Panc1 (cell line): ENCODE measurements at regions not wholly inside any gene's neighbourhood (a gene's known extent, or its start where the extent isn't known, plus 50 kb on each side); places are given as distances from the start of the nearest gene placed in this dataset.

Experiments
- ATAC-seq: fragments of 200-7000 bp; cut with Tn5 transposase; 2 replicates; pipeline ENCODE4 v1.9.1; 2020; ENCODE audit warnings: mild to moderate bottlenecking, moderate library complexity
- BruUV-seq: library from RNA; stranded (reverse); fragments of 400-500 nt; replicated peaks from 2 replicates; lab custom pipeline; 2021; lab: Mats Ljungman, UMichigan
- CTCF ChIA-PET: fragments of 300-600 bp; sonication (Branson Sonifier 250); formaldehyde crosslinking; loops from one replicate; lab custom pipeline; 2022; ENCODE audit warnings: antibody characterized with exemption; lab: Charles Lee
- POLR2A ChIA-PET: fragments of 300-600 bp; sonication (Branson Sonifier 250); formaldehyde crosslinking; loops from one replicate; lab custom pipeline; 2022; ENCODE audit warnings: antibody characterized with exemption; lab: Charles Lee
- DNase-seq: peaks from one replicate; pipeline ENCODE4 v3.0.0-alpha.2; 2010; ENCODE audit warnings: low read depth, low spot score
- H3K27ac ChIP-seq: 2 replicates; pipeline ENCODE4 v1.5.1; 2011; ENCODE audit warnings: mild to moderate bottlenecking, low read length, inconsistent platforms
- H3K27me3 ChIP-seq: fragments of 200-500 bp; sonication (Bioruptor generic); 2 replicates; pipeline ENCODE4 v1.6.0; 2014; ENCODE audit warnings: low read length, inconsistent platforms; ENCODE audit not compliant: control insufficient read depth, insufficient read depth
- H3K36me3 ChIP-seq: fragments of 200-500 bp; sonication (Bioruptor generic); 2 replicates; pipeline ENCODE4 v1.5.1; 2014; ENCODE audit warnings: inconsistent platforms, mild to moderate bottlenecking, low read length, moderate library complexity; ENCODE audit not compliant: control insufficient read depth, insufficient read depth
- H3K4me1 ChIP-seq: 2 replicates; pipeline ENCODE4 v1.5.1; 2011; ENCODE audit warnings: inconsistent platforms, mild to moderate bottlenecking, low read length, moderate library complexity; ENCODE audit not compliant: control insufficient read depth, insufficient read depth
- H3K4me3 ChIP-seq, 2 experiments: 2 replicates each; pipeline ENCODE4 v1.5.1; 2011 to 2012; ENCODE audit warnings: low read depth in 2 of 2, low read length in 2 of 2, mild to moderate bottlenecking in 2 of 2, inconsistent platforms in 1 of 2, moderate library complexity in 1 of 2
- H3K9me3 ChIP-seq: fragments of 200-500 bp; sonication (Bioruptor generic); 2 replicates; pipeline ENCODE4 v1.5.1; 2014; ENCODE audit warnings: low read depth, mild to moderate bottlenecking, inconsistent platforms, low read length, moderate library complexity; ENCODE audit not compliant: control insufficient read depth, insufficient read depth
- CTCF ChIP-seq: fragments of 450-650 bp; IDR thresholded peaks from 2 replicates; pipeline ENCODE4 v1.5.1; 2017; ENCODE audit warnings: mild to moderate bottlenecking
- POLR2AphosphoS5 ChIP-seq: IDR thresholded peaks from 2 replicates; pipeline ENCODE4 v1.6.1; 2012; ENCODE audit warnings: mild to moderate bottlenecking, low read depth, low read length, moderate library complexity
- SIN3A ChIP-seq: IDR thresholded peaks from 2 replicates; pipeline ENCODE4 v1.6.1; 2012; ENCODE audit warnings: low read depth, mild to moderate bottlenecking, low read length, moderate library complexity, borderline replicate concordance; ENCODE audit not compliant: insufficient read depth
- TCF7L2 ChIP-seq: IDR thresholded peaks from 2 replicates; pipeline ENCODE4 v1.6.1; 2011; ENCODE audit warnings: mild to moderate bottlenecking, low read depth, low read length, inconsistent platforms
- in situ Hi-C: cut with HindIII; loops from 2 replicates; pipeline ENCODE4 v1.10.0; 2016; ENCODE audit warnings: low sequenced_read_pairs, low pct_unique_long_range_greater_than_20kb
- intact Hi-C: fragments of 100-400 bp; cut with micrococcal nuclease; formaldehyde crosslinking; loops from one replicate; pipeline ENCODE4 v1.10.0; 2022; ENCODE audit not compliant: unreplicated experiment
- TF ChIP-seq, protein P1 (sequence below), 2 experiments: IDR thresholded peaks; 2 replicates each; pipeline ENCODE4 v1.6.1; 2011 to 2012; ENCODE audit warnings: low read depth in 2 of 2, control low read depth in 1 of 2, low read length in 1 of 2, mild to moderate bottlenecking in 1 of 2, moderate library complexity in 1 of 2; ENCODE audit not compliant: insufficient read depth in 1 of 2

- no peak overlapping the region for H3K4me3 ChIP-seq
- no peak for TF ChIP-seq POLR2AphosphoS5
- TF ChIP-seq, protein P1, sequence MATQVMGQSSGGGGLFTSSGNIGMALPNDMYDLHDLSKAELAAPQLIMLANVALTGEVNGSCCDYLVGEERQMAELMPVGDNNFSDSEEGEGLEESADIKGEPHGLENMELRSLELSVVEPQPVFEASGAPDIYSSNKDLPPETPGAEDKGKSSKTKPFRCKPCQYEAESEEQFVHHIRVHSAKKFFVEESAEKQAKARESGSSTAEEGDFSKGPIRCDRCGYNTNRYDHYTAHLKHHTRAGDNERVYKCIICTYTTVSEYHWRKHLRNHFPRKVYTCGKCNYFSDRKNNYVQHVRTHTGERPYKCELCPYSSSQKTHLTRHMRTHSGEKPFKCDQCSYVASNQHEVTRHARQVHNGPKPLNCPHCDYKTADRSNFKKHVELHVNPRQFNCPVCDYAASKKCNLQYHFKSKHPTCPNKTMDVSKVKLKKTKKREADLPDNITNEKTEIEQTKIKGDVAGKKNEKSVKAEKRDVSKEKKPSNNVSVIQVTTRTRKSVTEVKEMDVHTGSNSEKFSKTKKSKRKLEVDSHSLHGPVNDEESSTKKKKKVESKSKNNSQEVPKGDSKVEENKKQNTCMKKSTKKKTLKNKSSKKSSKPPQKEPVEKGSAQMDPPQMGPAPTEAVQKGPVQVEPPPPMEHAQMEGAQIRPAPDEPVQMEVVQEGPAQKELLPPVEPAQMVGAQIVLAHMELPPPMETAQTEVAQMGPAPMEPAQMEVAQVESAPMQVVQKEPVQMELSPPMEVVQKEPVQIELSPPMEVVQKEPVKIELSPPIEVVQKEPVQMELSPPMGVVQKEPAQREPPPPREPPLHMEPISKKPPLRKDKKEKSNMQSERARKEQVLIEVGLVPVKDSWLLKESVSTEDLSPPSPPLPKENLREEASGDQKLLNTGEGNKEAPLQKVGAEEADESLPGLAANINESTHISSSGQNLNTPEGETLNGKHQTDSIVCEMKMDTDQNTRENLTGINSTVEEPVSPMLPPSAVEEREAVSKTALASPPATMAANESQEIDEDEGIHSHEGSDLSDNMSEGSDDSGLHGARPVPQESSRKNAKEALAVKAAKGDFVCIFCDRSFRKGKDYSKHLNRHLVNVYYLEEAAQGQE (IDR thresholded peaks at IDR 0.05; ENCODE audit: insufficient read depth in 1 of 2, low read depth in 2 of 2, low read length in 1 of 2) = no peak
- TF ChIP-seq TCF7L2 = no peak
- TF ChIP-seq SIN3A = no peak
- TF ChIP-seq CTCF = no peak
- no peaks in the 10 kb centered on the region for H3K27me3 ChIP-seq
- ChIA-PET CTCF (no interaction called here), POLR2A (no interaction called here)
- intact Hi-C loops (no loop called here), in situ Hi-C loops (no loop called here)
- peaks cover 4% of the 10 kb centered on the region; the same call in 1 of the 2 replicates for H3K4me1 ChIP-seq
- no peaks in the 10 kb centered on the region for H3K36me3 ChIP-seq
- no peak overlapping the region for H3K27ac ChIP-seq
- ATAC-seq (no peak), DNase-seq (no peak)
- H3K9me3 ChIP-seq = no peaks in the 10 kb centered on the region
- BruUV-seq = no TSS peak
These were observed 56.8 kb upstream of the KIF13A start for GRCh38 chr6:18044108-18044783.

- POLR2A ChIA-PET = interaction anchor here (0.5 kb wide), 1 partner anchor 1711 kb away, joined by 3 read pairs; no protein-coding TSS in a partner anchor
These were observed 55.2 kb upstream of the KIF13A start for GRCh38 chr6:18042536-18043145.

More at GRCh38 chr6:18042536-18043145, 55.2 kb upstream of the KIF13A start:
- TF ChIP-seq TCF7L2 (no peak), SIN3A (no peak), CTCF (no peak), POLR2AphosphoS5 (no peak)
- TF ChIP-seq, protein P1 (IDR thresholded peaks at IDR 0.05; ENCODE audit: insufficient read depth in 1 of 2, low read depth in 2 of 2, low read length in 1 of 2) = no peak
- no peak overlapping the region for H3K27ac ChIP-seq
- no peak overlapping the region for H3K4me3 ChIP-seq
- CTCF ChIA-PET = interaction anchor here (0.7 kb wide), 2 partner anchors 80 to 465 kb away, joined by 3 to 4 read pairs; partner anchors contain the start of gene NHLRC1
- H3K36me3 ChIP-seq = no peaks in the 10 kb centered on the region
- intact Hi-C loops (no loop called here), in situ Hi-C loops (no loop called here)
- no peaks in the 10 kb centered on the region for H3K27me3 ChIP-seq
- ATAC-seq = peak; percentile 57
- H3K9me3 ChIP-seq = no peaks in the 10 kb centered on the region
- peaks cover 4% of the 10 kb centered on the region; the same call in 1 of the 2 replicates for H3K4me1 ChIP-seq
- no peak for DNase-seq
- BruUV-seq = no TSS peak
